Liver (tissue), 3 donors: ENCODE measurements at regions not wholly inside any gene's neighbourhood (a gene's known extent, or its start where the extent isn't known, plus 50 kb on each side); places are given as distances from the start of the nearest gene placed in this dataset.

ENCODE experiments used
- ATF3 ChIP-seq: IDR thresholded peaks from 2 replicates; pipeline ENCODE4 v1.6.1; 2016; ENCODE audit warnings: antibody characterized with exemption
- CTCF ChIP-seq: fragments of 150-350 bp; IDR thresholded peaks from 2 replicates; pipeline ENCODE4 v1.5.1; 2017; ENCODE audit warnings: improper control_type of control experiment, low read depth, low read length; ENCODE audit not compliant: missing input control
- FOXA1 ChIP-seq: IDR thresholded peaks from 2 replicates; pipeline ENCODE4 v1.6.1; 2016; ENCODE audit warnings: antibody characterized with exemption
- GABPA ChIP-seq, 2 donors: IDR thresholded peaks in 1 of 2; conservative IDR thresholded peaks in 1 of 2; 2 replicates each; pipeline ENCODE4 v1.6.1; 2016; ENCODE audit warnings: antibody characterized with exemption in 2 of 2, mild to moderate bottlenecking in 1 of 2, moderate library complexity in 1 of 2
- HNF4G ChIP-seq: IDR thresholded peaks from 2 replicates; pipeline ENCODE4 v1.6.1; 2016; ENCODE audit warnings: antibody characterized with exemption
- JUND ChIP-seq, 2 donors: IDR thresholded peaks; 2 replicates each; pipeline ENCODE4 v1.6.1; 2016; ENCODE audit warnings: antibody characterized with exemption in 2 of 2
- MAX ChIP-seq: IDR thresholded peaks from 2 replicates; pipeline ENCODE4 v1.6.1; 2016; ENCODE audit warnings: antibody characterized with exemption
- RAD21 ChIP-seq, 2 donors: IDR thresholded peaks; 2 replicates each; pipeline ENCODE4 v1.6.1; 2016; ENCODE audit warnings: antibody characterized with exemption in 2 of 2, mild to moderate bottlenecking in 2 of 2
- REST ChIP-seq: IDR thresholded peaks from 2 replicates; pipeline ENCODE4 v1.6.1; 2016; ENCODE audit warnings: antibody characterized with exemption, mild to moderate bottlenecking
- RXRA ChIP-seq, 2 donors: IDR thresholded peaks; 2 replicates each; pipeline ENCODE4 v1.6.1; 2017 to 2018; ENCODE audit warnings: antibody characterized with exemption in 2 of 2, mild to moderate bottlenecking in 1 of 2
- SP1 ChIP-seq: IDR thresholded peaks from 2 replicates; pipeline ENCODE4 v1.6.1; 2018; ENCODE audit warnings: antibody characterized with exemption, mild to moderate bottlenecking
- TAF1 ChIP-seq: conservative IDR thresholded peaks from 2 replicates; pipeline ENCODE4 v1.6.1; 2016; ENCODE audit warnings: antibody characterized with exemption, mild to moderate bottlenecking
- YY1 ChIP-seq: IDR thresholded peaks from 2 replicates; pipeline ENCODE4 v1.6.1; 2016; ENCODE audit warnings: antibody characterized with exemption, mild to moderate bottlenecking
- ZBTB33 ChIP-seq: IDR thresholded peaks from 2 replicates; pipeline ENCODE4 v1.6.1; 2016; ENCODE audit warnings: antibody characterized with exemption
- donor health status: healthy.
- donor health status: healthy.

GRCh38 chr11:44496391-44496790, 69.1 kb upstream of the CD82 start:
- TF ChIP-seq JUND (IDR thresholded peaks at IDR 0.05) (no peak), CTCF (no peak), GABPA (IDR thresholded peaks at IDR 0.05 in 1 of 2, conservative IDR thresholded peaks at IDR 0.05 in 1 of 2) (no peak), HNF4G (no peak), MAX (no peak), REST (no peak), SP1 (no peak), RAD21 (IDR thresholded peaks at IDR 0.05) (no peak), TAF1 (no peak), ATF3 (no peak), FOXA1 (no peak), YY1 (no peak), RXRA (IDR thresholded peaks at IDR 0.05) (no peak), ZBTB33 (no peak)
